H1 (cell line): ENCODE measurements at regions not wholly inside any gene's neighbourhood (a gene's known extent, or its start where the extent isn't known, plus 50 kb on each side); places are given as distances from the start of the nearest gene placed in this dataset.

Source experiments
- CTCF ChIA-PET: fragments of 300-600 bp; sonication (Branson Sonifier 250); formaldehyde crosslinking; loops from one replicate; lab custom pipeline; 2021; ENCODE audit not compliant: partially characterized antibody; lab: Charles Lee
- POLR2A ChIA-PET: fragments of 300-600 bp; sonication (Branson Sonifier 250); formaldehyde crosslinking; loops from one replicate; lab custom pipeline; 2021; ENCODE audit warnings: inconsistent platforms; ENCODE audit not compliant: partially characterized antibody; lab: Charles Lee
- DNase-seq, 2 experiments: peaks; one replicate each; pipeline versions ENCODE4 v3.0.0 to v3.0.0-alpha.2; 2010 to 2022; ENCODE audit warnings: low spot score in 2 of 2, low read depth in 1 of 2, mixed read lengths in 1 of 2
- FAIRE-seq: peaks from 2 replicates; lab custom pipeline; 2011; peaks lifted over from hg19 to GRCh38; lab: Jason Lieb, UNC
- H2AFZ ChIP-seq: 2 replicates; pipeline ENCODE4 v1.8.1; 2012; ENCODE audit warnings: low read length, inconsistent platforms
- H2AK5ac ChIP-seq: 2 replicates; pipeline ENCODE4 v1.6.1; 2013; ENCODE audit warnings: low read depth, low read length
- H2BK120ac ChIP-seq: replicated peaks from 2 replicates; pipeline ENCODE3; 2013; ENCODE audit warnings: low read depth, low read length, inconsistent platforms
- H2BK12ac ChIP-seq: 2 replicates; pipeline ENCODE4 v1.6.1; 2013; ENCODE audit warnings: low read depth, low read length
- H2BK15ac ChIP-seq: 2 replicates; pipeline ENCODE4 v1.6.1; 2013; ENCODE audit warnings: low read length
- H2BK20ac ChIP-seq: 2 replicates; pipeline ENCODE4 v1.6.1; 2013; ENCODE audit warnings: low read length
- H2BK5ac ChIP-seq: 2 replicates; pipeline ENCODE4 v1.6.1; 2013; ENCODE audit warnings: low read depth, low read length
- H3K14ac ChIP-seq: 2 replicates; pipeline ENCODE4 v1.6.1; 2013; ENCODE audit warnings: inconsistent platforms; ENCODE audit not compliant: insufficient read length
- H3K18ac ChIP-seq: 2 replicates; pipeline ENCODE4 v1.6.1; 2013; ENCODE audit warnings: low read length; ENCODE audit errors: extremely low read depth
- H3K23ac ChIP-seq: 2 replicates; pipeline ENCODE4 v1.6.1; 2013; ENCODE audit warnings: inconsistent platforms; ENCODE audit not compliant: insufficient read length
- H3K23me2 ChIP-seq: 2 replicates; pipeline ENCODE4 v1.6.1; 2013; ENCODE audit warnings: low read depth, low read length
- H3K27ac ChIP-seq: 2 replicates; pipeline ENCODE4 v1.6.1; 2011; ENCODE audit warnings: low read depth, low read length, inconsistent platforms
- H3K27me3 ChIP-seq, 4 experiments: replicated peaks in 1 of 4; 1 replicate in 1 of 4; 2 replicates in 3 of 4; pipeline versions ENCODE4 v1.6.1 to v1.8.1; 2011 to 2013; ENCODE audit warnings: low read length in 3 of 4, mild to moderate bottlenecking in 3 of 4, inconsistent platforms in 2 of 4, mixed read lengths in 2 of 4, moderate library complexity in 1 of 4; ENCODE audit not compliant: control insufficient read depth in 3 of 4, insufficient read depth in 3 of 4; ENCODE audit errors: extremely low read depth in 1 of 4
- H3K36me3 ChIP-seq, 4 experiments: 2 replicates each; pipeline versions ENCODE4 v1.6.1 to v1.8.1; 2011 to 2013; ENCODE audit warnings: mild to moderate bottlenecking in 4 of 4, low read length in 3 of 4, moderate library complexity in 2 of 4, control low read depth in 1 of 4, inconsistent platforms in 1 of 4; ENCODE audit not compliant: insufficient read depth in 4 of 4, control insufficient read depth in 2 of 4
- H3K4ac ChIP-seq: replicated peaks from 2 replicates; pipeline ENCODE3; 2013; ENCODE audit warnings: low read length, low read depth, mixed read lengths, inconsistent platforms; ENCODE audit not compliant: insufficient read length
- H3K4me1 ChIP-seq, 4 experiments: replicated peaks in 1 of 4; 1 replicate in 1 of 4; 2 replicates in 3 of 4; pipeline versions ENCODE4 v1.6.1 to v1.8.1; 2011 to 2013; ENCODE audit warnings: low read length in 3 of 4, inconsistent platforms in 2 of 4, mixed read lengths in 1 of 4; ENCODE audit not compliant: insufficient read depth in 4 of 4, control insufficient read depth in 3 of 4
- H3K4me2 ChIP-seq, 2 experiments: 2 replicates each; pipeline versions ENCODE4 v1.6.1 to v1.8.1; 2011 to 2013; ENCODE audit warnings: low read depth in 2 of 2, low read length in 2 of 2, control low read depth in 1 of 2, inconsistent platforms in 1 of 2, mild to moderate bottlenecking in 1 of 2; ENCODE audit not compliant: insufficient read depth in 1 of 2
- H3K4me3 ChIP-seq, 4 experiments: fragments of 200-600, 300-600 bp in 1 of 4; sonication (generic), shearing (Covaris generic), sonication (Bioruptor Twin) in 1 of 4; 2 replicates each; pipeline versions ENCODE4 v1.5.1 to v1.8.1; 2011 to 2016; ENCODE audit warnings: low read length in 4 of 4, low read depth in 3 of 4, control low read depth in 2 of 4, inconsistent platforms in 2 of 4, mild to moderate bottlenecking in 2 of 4, mixed read lengths in 1 of 4, moderate library complexity in 1 of 4; ENCODE audit not compliant: insufficient read depth in 2 of 4; ENCODE audit errors: extremely low read depth in 1 of 4
- H3K56ac ChIP-seq: replicated peaks from 2 replicates; pipeline ENCODE3; 2013; ENCODE audit warnings: low read depth, mild to moderate bottlenecking, mixed read lengths, low read length, inconsistent platforms; ENCODE audit not compliant: insufficient read length
- H3K79me1 ChIP-seq: 2 replicates; pipeline ENCODE4 v1.6.1; 2013; ENCODE audit warnings: low read depth, low read length, control low read depth
- H3K79me2 ChIP-seq, 2 experiments: 2 replicates each; pipeline versions ENCODE4 v1.6.1 to v1.8.1; 2012 to 2013; ENCODE audit warnings: low read length in 2 of 2, mild to moderate bottlenecking in 2 of 2, inconsistent platforms in 1 of 2; ENCODE audit not compliant: insufficient read depth in 2 of 2, control insufficient read depth in 1 of 2
- H3K9ac ChIP-seq, 4 experiments: replicated peaks in 1 of 4; 1 replicate in 1 of 4; 2 replicates in 3 of 4; pipeline versions ENCODE4 v1.6.1 to v1.8.1; 2011 to 2013; ENCODE audit warnings: low read depth in 3 of 4, low read length in 3 of 4, control low read depth in 2 of 4, mild to moderate bottlenecking in 2 of 4, moderate library complexity in 2 of 4, inconsistent platforms in 1 of 4; ENCODE audit errors: extremely low read depth in 1 of 4
- H3K9me3 ChIP-seq, 2 experiments: 2 replicates each; pipeline versions ENCODE4 v1.6.1 to v1.8.1; 2012 to 2013; ENCODE audit warnings: mild to moderate bottlenecking in 2 of 2, moderate library complexity in 2 of 2, control low read depth in 1 of 2, inconsistent platforms in 1 of 2, low read depth in 1 of 2, low read length in 1 of 2, mixed read lengths in 1 of 2; ENCODE audit not compliant: insufficient read depth in 2 of 2
- H4K20me1 ChIP-seq, 2 experiments: replicated peaks in 1 of 2; 2 replicates each; pipeline versions ENCODE3 to v1.8.1; 2011 to 2013; ENCODE audit warnings: inconsistent platforms in 2 of 2, low read length in 2 of 2, mild to moderate bottlenecking in 1 of 2; ENCODE audit not compliant: insufficient read depth in 2 of 2, control insufficient read depth in 1 of 2
- H4K5ac ChIP-seq: 2 replicates; pipeline ENCODE4 v1.6.1; 2013; ENCODE audit warnings: low read length, low read depth, mixed read lengths, inconsistent platforms; ENCODE audit not compliant: insufficient read length
- H4K8ac ChIP-seq: 2 replicates; pipeline ENCODE4 v1.8.0; 2013; ENCODE audit warnings: mild to moderate bottlenecking, moderate library complexity, low read length, inconsistent platforms; ENCODE audit not compliant: insufficient read depth; ENCODE audit errors: extremely low read depth
- H4K91ac ChIP-seq: replicated peaks from 2 replicates; pipeline ENCODE3; 2013; ENCODE audit warnings: low read length, mixed read lengths, inconsistent platforms; ENCODE audit not compliant: insufficient read length
- BRCA1 ChIP-seq: IDR thresholded peaks from 2 replicates; pipeline ENCODE4 v1.6.1; 2012; ENCODE audit warnings: low read depth, low read length, improper control_type of control experiment
- CBX8 ChIP-seq: fragments of 300-800, 300-1000 bp; sonication (generic); IDR thresholded peaks from 2 replicates; pipeline ENCODE4 v1.7.1; 2016; ENCODE audit warnings: low read depth, low read length, borderline replicate concordance
- EP300 ChIP-seq, 2 experiments: IDR thresholded peaks; 1 replicate in 1 of 2; 2 replicates in 1 of 2; pipeline ENCODE4 v1.6.1; 2011 to 2012; ENCODE audit warnings: low read depth in 2 of 2, low read length in 2 of 2, mild to moderate bottlenecking in 2 of 2, borderline replicate concordance in 1 of 2, inconsistent platforms in 1 of 2, moderate library complexity in 1 of 2
- FOSL1 ChIP-seq: IDR thresholded peaks from 2 replicates; pipeline ENCODE4 v1.6.1; 2011; ENCODE audit warnings: mild to moderate bottlenecking, low read depth, low read length, moderate library complexity; ENCODE audit not compliant: insufficient read depth
- NRF1 ChIP-seq: IDR thresholded peaks from 2 replicates; pipeline ENCODE4 v1.6.1; 2011; ENCODE audit warnings: mild to moderate bottlenecking, low read depth, low read length, improper control_type of control experiment
- PHF8 ChIP-seq: fragments of 200-600 bp; sonication (generic); conservative IDR thresholded peaks from 2 replicates; pipeline ENCODE4 v1.7.1; 2012; ENCODE audit warnings: low read depth, mild to moderate bottlenecking, inconsistent platforms, low read length, moderate library complexity
- POLR2A ChIP-seq, 2 experiments: IDR thresholded peaks; 1 replicate in 1 of 2; 2 replicates in 1 of 2; pipeline ENCODE4 v1.6.1; 2011; ENCODE audit warnings: low read depth in 2 of 2, low read length in 2 of 2, mild to moderate bottlenecking in 2 of 2; ENCODE audit errors: control extremely low read depth in 1 of 2
- RBBP5 ChIP-seq: IDR thresholded peaks from 2 replicates; pipeline ENCODE4 v1.7.1; 2012; ENCODE audit warnings: low read depth, mild to moderate bottlenecking, inconsistent platforms, low read length, moderate library complexity, borderline replicate concordance
- RFX5 ChIP-seq: IDR thresholded peaks from 2 replicates; pipeline ENCODE4 v1.6.1; 2011; ENCODE audit warnings: low read depth, low read length, improper control_type of control experiment, borderline replicate concordance
- TAF7 ChIP-seq: optimal IDR thresholded peaks from 2 replicates; pipeline ENCODE3; 2011; ENCODE audit warnings: low read depth, mild to moderate bottlenecking, inconsistent platforms, low read length, moderate library complexity, borderline replicate concordance
- ZNF274 ChIP-seq: IDR thresholded peaks from 2 replicates; pipeline ENCODE4 v1.7.0; 2012; ENCODE audit warnings: low read length, borderline replicate concordance; ENCODE audit errors: extremely low read depth
- WGBS, 2 experiments: shearing (Covaris generic) in 1 of 2; methylation state at CpG; one replicate each; pipeline versions ENCODE4 v1.1.6 to v1.1.7; 2013 to 2015; ENCODE audit warnings: low lambda C conversion rate in 2 of 2, mixed read lengths in 2 of 2, inconsistent platforms in 1 of 2, low coverage in 1 of 2, missing lambda C conversion rate in 1 of 2; ENCODE audit not compliant: insufficient replicate concordance in 2 of 2, insufficient coverage in 1 of 2, insufficient read length in 1 of 2; ENCODE audit errors: extremely low coverage in 1 of 2, missing lambda C conversion rate in 1 of 2; 5-methylcytosine and 5-hydroxymethylcytosine counted together
- TF ChIP-seq, protein P1 (sequence below), 3 experiments: IDR thresholded peaks; 1 replicate in 2 of 3; 2 replicates in 1 of 3; pipeline versions ENCODE4 v1.5.1 to v1.6.1; 2011; ENCODE audit warnings: low read length in 3 of 3, mild to moderate bottlenecking in 3 of 3, inconsistent platforms in 2 of 3, low read depth in 1 of 3, moderate library complexity in 1 of 3; ENCODE audit not compliant: insufficient read depth in 1 of 3; ENCODE audit errors: control extremely low read depth in 1 of 3

DNA sequence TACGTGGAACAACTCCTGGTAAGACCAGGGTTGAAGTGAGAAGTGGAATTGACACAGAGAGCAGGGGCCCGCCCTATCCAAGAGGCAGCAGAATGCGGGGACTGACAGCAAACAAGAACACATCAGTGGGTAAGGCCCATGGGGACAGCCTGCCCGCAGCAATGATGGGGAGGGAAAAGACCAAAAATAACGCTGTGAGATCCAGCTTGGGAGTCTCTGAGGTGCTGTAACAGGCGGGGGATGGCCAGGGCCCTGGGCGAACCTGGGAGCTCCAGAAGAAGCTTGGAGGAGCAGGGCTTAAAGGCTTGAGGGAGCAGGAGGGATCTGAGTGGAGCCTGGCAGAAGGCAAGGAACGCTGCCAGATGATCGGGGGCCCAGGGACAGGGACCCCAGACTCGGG, 173.4 kb downstream of the TMEM200C start:
- no peak overlapping the region for H3K27ac ChIP-seq
- no peaks in the 10 kb centered on the region for H3K79me2 ChIP-seq
- no peak overlapping the region for H3K9ac ChIP-seq
- no peak overlapping the region for H3K4ac ChIP-seq
- no peaks in the 10 kb centered on the region for H3K4me1 ChIP-seq
- no peak overlapping the region for H2AK5ac ChIP-seq
- no peak for TF ChIP-seq ZNF274
- TF ChIP-seq, protein P1, sequence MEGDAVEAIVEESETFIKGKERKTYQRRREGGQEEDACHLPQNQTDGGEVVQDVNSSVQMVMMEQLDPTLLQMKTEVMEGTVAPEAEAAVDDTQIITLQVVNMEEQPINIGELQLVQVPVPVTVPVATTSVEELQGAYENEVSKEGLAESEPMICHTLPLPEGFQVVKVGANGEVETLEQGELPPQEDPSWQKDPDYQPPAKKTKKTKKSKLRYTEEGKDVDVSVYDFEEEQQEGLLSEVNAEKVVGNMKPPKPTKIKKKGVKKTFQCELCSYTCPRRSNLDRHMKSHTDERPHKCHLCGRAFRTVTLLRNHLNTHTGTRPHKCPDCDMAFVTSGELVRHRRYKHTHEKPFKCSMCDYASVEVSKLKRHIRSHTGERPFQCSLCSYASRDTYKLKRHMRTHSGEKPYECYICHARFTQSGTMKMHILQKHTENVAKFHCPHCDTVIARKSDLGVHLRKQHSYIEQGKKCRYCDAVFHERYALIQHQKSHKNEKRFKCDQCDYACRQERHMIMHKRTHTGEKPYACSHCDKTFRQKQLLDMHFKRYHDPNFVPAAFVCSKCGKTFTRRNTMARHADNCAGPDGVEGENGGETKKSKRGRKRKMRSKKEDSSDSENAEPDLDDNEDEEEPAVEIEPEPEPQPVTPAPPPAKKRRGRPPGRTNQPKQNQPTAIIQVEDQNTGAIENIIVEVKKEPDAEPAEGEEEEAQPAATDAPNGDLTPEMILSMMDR (IDR thresholded peaks at IDR 0.05; ENCODE audit: control extremely low read depth in 1 of 3, insufficient read depth in 1 of 3, low read depth in 1 of 3, low read length in 3 of 3) = no peak
- TF ChIP-seq CBX8 = no peak
- no peak for TF ChIP-seq RFX5
- TF ChIP-seq BRCA1 = no peak
- no peak for TF ChIP-seq NRF1
- TF ChIP-seq POLR2A (IDR thresholded peaks at IDR 0.05; ENCODE audit: control extremely low read depth in 1 of 2, low read depth in 2 of 2, low read length in 2 of 2) = no peak
- no peak for TF ChIP-seq TAF7
- TF ChIP-seq RBBP5 = no peak
- TF ChIP-seq PHF8 = no peak
- TF ChIP-seq FOSL1 = no peak
- TF ChIP-seq EP300 (IDR thresholded peaks at IDR 0.05; ENCODE audit: borderline replicate concordance in 1 of 2, low read depth in 2 of 2, low read length in 2 of 2) = no peak
- no peak for FAIRE-seq
- no peak overlapping the region for H3K18ac ChIP-seq
- ChIA-PET POLR2A (no interaction called here), CTCF (interaction anchor here (1.1 kb wide), 1 partner anchor 175 kb away, joined by 3 read pairs; no protein-coding TSS in a partner anchor)
- H2BK12ac ChIP-seq = no peak overlapping the region
- no peak overlapping the region for H3K56ac ChIP-seq
- H4K8ac ChIP-seq = no peak overlapping the region
- no peak overlapping the region for H2BK5ac ChIP-seq
- no peak overlapping the region for H2BK15ac ChIP-seq
- H4K91ac ChIP-seq = no peak overlapping the region
- no peaks in the 10 kb centered on the region for H3K79me1 ChIP-seq
- no peak overlapping the region for H4K5ac ChIP-seq
- H3K27me3 ChIP-seq = no peaks in the 10 kb centered on the region
- no peak overlapping the region for H3K23ac ChIP-seq
- H3K4me3 ChIP-seq = no peak overlapping the region
- H3K14ac ChIP-seq = no peak overlapping the region
- WGBS, 2 experiments = 94% methylated on average over 10 of the region's 10 CpGs; no CpG with 5 or more reads in 1 of the 2 experiments
- no peak overlapping the region for H2AFZ ChIP-seq
- H3K23me2 ChIP-seq = no peaks in the 10 kb centered on the region
- no peak overlapping the region for H2BK20ac ChIP-seq
- H4K20me1 ChIP-seq = no peaks in the 10 kb centered on the region
- DNase-seq = no peak
- H3K9me3 ChIP-seq = no peaks in the 10 kb centered on the region
- no peak overlapping the region for H2BK120ac ChIP-seq
- no peaks in the 10 kb centered on the region for H3K36me3 ChIP-seq
- no peak overlapping the region for H3K4me2 ChIP-seq
